Activated B cell treated with CpG ODN at 0.5 μM for 24 hours (primary cell): ENCODE measurements at regions not wholly inside any gene's neighbourhood (a gene's known extent, or its start where the extent isn't known, plus 50 kb on each side); places are given as distances from the start of the nearest gene placed in this dataset.

Experiments used
- ATAC-seq: fragments of 200-7000 bp; cut with Tn5 transposase; one replicate; pipeline ENCODE4 v1.10.0; 2021; ENCODE audit warnings: low read depth, mild to moderate bottlenecking, moderate library complexity
- CTCF ChIA-PET: fragments of 350-600 bp; sonication (Branson Sonifier 250); formaldehyde crosslinking; loops from one replicate; lab custom pipeline; 2021; ENCODE audit warnings: antibody characterized with exemption; lab: Charles Lee
- POLR2A ChIA-PET: fragments of 350-600 bp; sonication (Branson Sonifier 250); formaldehyde crosslinking; loops from one replicate; lab custom pipeline; 2021; ENCODE audit warnings: antibody characterized with exemption; lab: Charles Lee
- DNase-seq: peaks from one replicate; pipeline ENCODE4 v3.0.0; 2022
- H3K27ac Mint-ChIP-seq: one replicate; pipeline ENCODE4 v1.8.0; 2020; ENCODE audit warnings: mixed read lengths
- H3K27me3 Mint-ChIP-seq: one replicate; pipeline ENCODE4 v1.8.0; 2021; ENCODE audit warnings: mixed read lengths
- H3K36me3 Mint-ChIP-seq: one replicate; pipeline ENCODE4 v1.8.0; 2021; ENCODE audit warnings: low read depth, mixed read lengths
- H3K4me1 Mint-ChIP-seq: one replicate; pipeline ENCODE4 v1.8.0; 2021; ENCODE audit warnings: mixed read lengths
- H3K4me3 Mint-ChIP-seq: one replicate; pipeline ENCODE4 v1.8.0; 2020; ENCODE audit warnings: mild to moderate bottlenecking, mixed read lengths
- H3K9me3 Mint-ChIP-seq: one replicate; pipeline ENCODE4 v1.8.0; 2020; ENCODE audit warnings: mixed read lengths
- intact Hi-C: fragments of 100-400 bp; cut with micrococcal nuclease; formaldehyde crosslinking; loops from one replicate; pipeline ENCODE4 v1.15.1; 2024
- TF ChIP-seq, protein P1 (sequence below): fragments of 200-600 bp; IDR thresholded peaks from one replicate; pipeline ENCODE4 v1.8.0; 2022; ENCODE audit warnings: antibody characterized with exemption, mild to moderate bottlenecking

DNA sequence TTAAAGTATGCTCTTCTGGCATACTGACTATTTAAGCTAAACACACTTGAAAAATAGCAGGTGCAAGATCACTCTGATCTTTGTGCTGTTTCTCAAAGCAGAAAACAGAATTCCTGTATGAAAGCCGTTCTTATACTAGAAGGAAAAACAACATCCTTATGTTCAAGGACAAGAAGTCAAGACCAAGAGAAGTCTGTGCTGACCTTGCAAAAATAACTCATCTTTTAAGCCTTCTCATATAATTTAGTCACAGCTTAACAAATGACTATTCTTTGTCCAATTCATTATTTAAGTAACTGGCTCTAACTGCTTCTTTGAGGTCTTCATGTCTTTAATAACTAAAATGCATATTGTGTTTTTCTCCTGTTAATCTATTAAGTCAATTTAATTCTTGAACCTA is 2750.2 kb upstream of the PCDH20 start:
- intact Hi-C loops = no loop called here
- no peak for ATAC-seq

DNA sequence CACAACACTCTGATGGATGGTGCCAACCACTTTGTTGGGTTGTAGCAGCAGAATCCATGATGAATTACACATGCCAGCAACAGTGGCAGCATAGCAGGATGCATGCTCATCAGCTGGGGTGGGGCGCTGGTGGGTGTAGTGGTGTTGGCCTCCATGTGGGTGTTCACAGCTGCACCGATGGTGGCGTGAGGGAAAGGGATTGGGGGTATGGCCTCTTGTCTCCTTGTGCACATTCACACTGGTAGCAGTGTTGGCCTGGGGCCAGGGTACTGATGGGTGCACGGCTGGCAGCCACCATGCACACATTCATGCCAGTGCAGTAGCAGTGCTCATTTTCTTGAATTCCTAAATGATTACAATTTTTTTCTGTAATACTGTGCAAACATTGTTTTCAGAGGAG is 2748.8 kb upstream of the PCDH20 start:
- Mint-ChIP-seq H3K4me1 (no peaks in the 10 kb centered on the region), H3K27me3 (no peaks in the 10 kb centered on the region), H3K36me3 (no peaks in the 10 kb centered on the region), H3K27ac (no peak overlapping the region), H3K4me3 (no peak overlapping the region), H3K9me3 (peaks cover 9% of the 10 kb centered on the region)
- ATAC-seq (no peak), DNase-seq (no peak)
- ChIA-PET POLR2A (no interaction called here), CTCF (no interaction called here)
- intact Hi-C loops = no loop called here
- TF ChIP-seq, protein P1, sequence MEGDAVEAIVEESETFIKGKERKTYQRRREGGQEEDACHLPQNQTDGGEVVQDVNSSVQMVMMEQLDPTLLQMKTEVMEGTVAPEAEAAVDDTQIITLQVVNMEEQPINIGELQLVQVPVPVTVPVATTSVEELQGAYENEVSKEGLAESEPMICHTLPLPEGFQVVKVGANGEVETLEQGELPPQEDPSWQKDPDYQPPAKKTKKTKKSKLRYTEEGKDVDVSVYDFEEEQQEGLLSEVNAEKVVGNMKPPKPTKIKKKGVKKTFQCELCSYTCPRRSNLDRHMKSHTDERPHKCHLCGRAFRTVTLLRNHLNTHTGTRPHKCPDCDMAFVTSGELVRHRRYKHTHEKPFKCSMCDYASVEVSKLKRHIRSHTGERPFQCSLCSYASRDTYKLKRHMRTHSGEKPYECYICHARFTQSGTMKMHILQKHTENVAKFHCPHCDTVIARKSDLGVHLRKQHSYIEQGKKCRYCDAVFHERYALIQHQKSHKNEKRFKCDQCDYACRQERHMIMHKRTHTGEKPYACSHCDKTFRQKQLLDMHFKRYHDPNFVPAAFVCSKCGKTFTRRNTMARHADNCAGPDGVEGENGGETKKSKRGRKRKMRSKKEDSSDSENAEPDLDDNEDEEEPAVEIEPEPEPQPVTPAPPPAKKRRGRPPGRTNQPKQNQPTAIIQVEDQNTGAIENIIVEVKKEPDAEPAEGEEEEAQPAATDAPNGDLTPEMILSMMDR = no peak

More for the DNA sequence above, 2750.2 kb upstream of the PCDH20 start:
- no peak overlapping the region for H3K4me3 Mint-ChIP-seq
- no peaks in the 10 kb centered on the region for H3K36me3 Mint-ChIP-seq
- DNase-seq = no peak
- TF ChIP-seq, protein P1 = no peak
- POLR2A ChIA-PET = no interaction called here
- H3K27me3 Mint-ChIP-seq = no peaks in the 10 kb centered on the region
- no peaks in the 10 kb centered on the region for H3K4me1 Mint-ChIP-seq
- peaks cover 9% of the 10 kb centered on the region for H3K9me3 Mint-ChIP-seq
- CTCF ChIA-PET = no interaction called here
- H3K27ac Mint-ChIP-seq = no peak overlapping the region

DNA sequence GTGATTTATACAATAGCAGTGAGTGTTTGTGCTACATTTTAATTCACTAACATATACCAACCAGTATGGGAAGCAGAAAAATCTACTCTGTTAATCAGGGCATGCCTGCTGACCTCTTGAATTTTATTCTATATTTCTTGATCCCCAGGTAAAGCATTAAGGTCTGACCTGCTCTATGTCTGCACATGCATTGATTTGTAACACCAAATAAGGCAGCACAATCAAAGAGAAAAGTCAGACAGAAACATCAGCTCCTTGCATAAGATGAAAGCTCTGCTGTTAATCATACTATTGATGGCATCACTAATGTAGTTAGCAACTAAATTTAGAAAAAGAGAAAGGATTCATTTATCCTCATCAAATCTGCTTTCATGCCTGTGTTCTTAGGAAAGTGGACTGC is 2744.8 kb upstream of the PCDH20 start:
- Mint-ChIP-seq H3K4me1 (no peaks in the 10 kb centered on the region), H3K27ac (no peak overlapping the region), H3K27me3 (no peaks in the 10 kb centered on the region), H3K4me3 (no peak overlapping the region), H3K9me3 (peaks cover 5% of the 10 kb centered on the region), H3K36me3 (no peaks in the 10 kb centered on the region)
- ChIA-PET POLR2A (no interaction called here), CTCF (no interaction called here)
- DNase-seq (no peak), ATAC-seq (no peak)
- TF ChIP-seq, protein P1 = no peak
- intact Hi-C loops = no loop called here

DNA sequence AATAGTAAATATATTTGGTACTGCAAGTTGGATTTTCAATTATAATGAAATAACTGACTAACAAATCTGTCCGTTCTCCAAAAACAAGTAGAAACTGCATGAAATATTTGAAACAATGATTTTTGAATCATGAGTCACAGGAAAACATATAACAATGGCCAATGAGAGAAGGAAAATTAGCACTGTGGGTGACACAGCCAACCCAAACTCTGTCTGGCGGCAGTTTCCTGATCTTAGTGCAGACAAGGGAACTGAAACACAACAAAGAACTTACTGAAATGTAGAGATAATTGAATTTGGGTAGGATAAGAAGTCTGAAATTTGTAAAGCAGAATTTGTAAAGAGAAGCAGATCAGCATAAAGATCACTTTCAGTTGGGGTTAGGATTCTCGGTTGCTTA is 2743.3 kb upstream of the PCDH20 start:
- no peaks in the 10 kb centered on the region for H3K36me3 Mint-ChIP-seq
- no peak overlapping the region for H3K4me3 Mint-ChIP-seq
- TF ChIP-seq, protein P1 = no peak
- no peak overlapping the region for H3K27ac Mint-ChIP-seq
- no peaks in the 10 kb centered on the region for H3K27me3 Mint-ChIP-seq
- H3K4me1 Mint-ChIP-seq = no peaks in the 10 kb centered on the region
- H3K9me3 Mint-ChIP-seq = peaks cover 2% of the 10 kb centered on the region
- ATAC-seq (no peak), DNase-seq (no peak)
- CTCF ChIA-PET = no interaction called here
- POLR2A ChIA-PET = no interaction called here
- intact Hi-C loops = no loop called here

DNA sequence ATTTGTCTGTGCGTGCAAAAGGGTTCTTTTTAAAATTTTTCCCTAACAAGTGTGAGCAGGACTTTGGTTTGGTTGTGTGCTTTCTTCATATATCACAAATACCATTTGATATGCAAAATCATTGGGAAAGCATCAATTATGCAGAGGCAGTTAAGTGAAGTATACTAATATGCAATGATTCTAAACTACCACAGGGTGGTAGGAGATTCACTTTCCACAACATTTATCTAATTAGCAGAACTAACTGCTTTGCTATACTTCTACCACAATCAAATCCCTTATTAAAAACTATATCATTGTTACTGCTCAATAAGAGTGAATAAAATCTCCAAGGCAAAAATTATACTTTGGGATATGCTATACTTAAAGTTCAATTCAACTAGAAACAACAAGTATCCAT is 2738.9 kb upstream of the PCDH20 start:
- ChIA-PET CTCF (no interaction called here), POLR2A (no interaction called here)
- no peaks in the 10 kb centered on the region for H3K9me3 Mint-ChIP-seq
- intact Hi-C loops = no loop called here
- H3K4me3 Mint-ChIP-seq = no peak overlapping the region
- DNase-seq = no peak
- no peaks in the 10 kb centered on the region for H3K4me1 Mint-ChIP-seq
- no peak overlapping the region for H3K27ac Mint-ChIP-seq
- TF ChIP-seq, protein P1 = no peak
- H3K27me3 Mint-ChIP-seq = no peaks in the 10 kb centered on the region
- ATAC-seq = no peak
- H3K36me3 Mint-ChIP-seq = no peaks in the 10 kb centered on the region
